Breast epithelium (tissue), 4 donors: ENCODE measurements at regions not wholly inside any gene's neighbourhood (a gene's known extent, or its start where the extent isn't known, plus 50 kb on each side); places are given as distances from the start of the nearest gene placed in this dataset.

ENCODE experiments used
- DNase-seq, 2 donors: peaks; one replicate each; pipeline ENCODE4 v3.0.0-alpha.2; 2019; ENCODE audit warnings: low spot score in 2 of 2
- H3K27ac ChIP-seq, 2 donors: fragments of 200-600 bp; sonication (generic) in 1 of 2; one replicate each; pipeline ENCODE4 v1.5.1; 2016 to 2019; ENCODE audit warnings: mild to moderate bottlenecking in 1 of 2
- H3K27me3 ChIP-seq, 2 donors: fragments of 200-600 bp; sonication (generic) in 1 of 2; one replicate each; pipeline versions ENCODE4 v1.5.1 to v1.6.0; 2017 to 2019; ENCODE audit warnings: control low read depth in 1 of 2, mild to moderate bottlenecking in 1 of 2
- H3K36me3 ChIP-seq: fragments of 200-600 bp; one replicate; pipeline ENCODE4 v1.5.1; 2019
- H3K4me1 ChIP-seq, 2 donors: fragments of 200-600 bp; sonication (generic); one replicate each; pipeline ENCODE4 v1.5.1; 2016 to 2019; ENCODE audit warnings: control low read depth in 1 of 2
- H3K4me3 ChIP-seq, 3 donors: fragments of 200-600 bp; sonication (generic); 1 replicate in 2 of 3; 2 replicates in 1 of 3; pipeline ENCODE4 v1.5.1; 2016 to 2019; ENCODE audit warnings: mild to moderate bottlenecking in 3 of 3, moderate library complexity in 2 of 3
- H3K9me3 ChIP-seq, 2 donors: fragments of 200-600 bp; sonication (generic) in 1 of 2; one replicate each; pipeline ENCODE4 v1.5.1; 2016 to 2019; ENCODE audit warnings: control low read depth in 1 of 2
- CTCF ChIP-seq, 3 donors: fragments of 450-650 bp; IDR thresholded peaks; one replicate each; pipeline ENCODE4 v1.5.1; 2016 to 2017; ENCODE audit warnings: antibody characterized with exemption in 3 of 3, mild to moderate bottlenecking in 3 of 3, moderate library complexity in 3 of 3
- POLR2A ChIP-seq: fragments of 450-650 bp; IDR thresholded peaks from one replicate; pipeline ENCODE4 v1.6.1; 2016; ENCODE audit warnings: antibody characterized with exemption, mild to moderate bottlenecking, moderate library complexity
- POLR2AphosphoS5 ChIP-seq, 3 donors: sonication (generic); formaldehyde crosslinking; IDR thresholded peaks; one replicate each; pipeline ENCODE4 v1.6.1; 2017; ENCODE audit warnings: antibody characterized with exemption in 3 of 3
- intact Hi-C: fragments of 100-400 bp; cut with DNase I; formaldehyde crosslinking; loops from one replicate; pipeline ENCODE4 v1.15.1; 2023; ENCODE audit warnings: low total_unique reads

- no peak for DNase-seq
- peaks cover 7 to 8% of the 10 kb centered on the region in 2 donors for H3K9me3 ChIP-seq
- no peak overlapping the region for H3K4me3 ChIP-seq
- intact Hi-C loops = no loop called here
- H3K27ac ChIP-seq = no peak overlapping the region
- H3K27me3 ChIP-seq = peaks cover 0 to 5% of the 10 kb centered on the region in 2 donors
- H3K4me1 ChIP-seq = no peaks in the 10 kb centered on the region
- H3K36me3 ChIP-seq = no peaks in the 10 kb centered on the region
- TF ChIP-seq POLR2A (no peak), POLR2AphosphoS5 (IDR thresholded peaks at IDR 0.05) (no peak), CTCF (IDR thresholded peaks at IDR 0.05) (no peak)
Measured at GRCh38 chr20:48177058-48177457, 391.8 kb upstream of the SULF2 start.

GRCh38 chr20:48176139-48176538, 390.9 kb upstream of the SULF2 start:
- TF ChIP-seq POLR2AphosphoS5 (IDR thresholded peaks at IDR 0.05) (no peak), POLR2A (no peak), CTCF (IDR thresholded peaks at IDR 0.05) (no peak)
- Histone ChIP-seq H3K27ac (no peak overlapping the region), H3K9me3 (peaks cover 7 to 8% of the 10 kb centered on the region in 2 donors), H3K36me3 (no peaks in the 10 kb centered on the region), H3K27me3 (peaks cover 0 to 6% of the 10 kb centered on the region in 2 donors), H3K4me3 (no peak overlapping the region), H3K4me1 (no peaks in the 10 kb centered on the region)
- intact Hi-C loops = no loop called here
- DNase-seq = no peak

GRCh38 chr20:48175261-48175660, 390.0 kb upstream of the SULF2 start:
- Histone ChIP-seq H3K27me3 (peaks cover 0 to 6% of the 10 kb centered on the region in 2 donors), H3K27ac (no peak overlapping the region), H3K4me3 (no peak overlapping the region), H3K9me3 (peaks cover 7 to 8% of the 10 kb centered on the region in 2 donors), H3K36me3 (no peaks in the 10 kb centered on the region), H3K4me1 (no peaks in the 10 kb centered on the region)
- TF ChIP-seq POLR2AphosphoS5 (IDR thresholded peaks at IDR 0.05) (no peak), CTCF (IDR thresholded peaks at IDR 0.05) (no peak), POLR2A (no peak)
- no peak for DNase-seq
- intact Hi-C loops = no loop called here

- no peaks in the 10 kb centered on the region for H3K36me3 ChIP-seq
- H3K4me3 ChIP-seq = no peak overlapping the region
- peaks cover 7 to 8% of the 10 kb centered on the region in 2 donors for H3K9me3 ChIP-seq
- intact Hi-C loops = no loop called here
- TF ChIP-seq POLR2A (no peak), POLR2AphosphoS5 (IDR thresholded peaks at IDR 0.05) (no peak), CTCF (IDR thresholded peaks at IDR 0.05) (no peak)
- peaks cover 0 to 11% of the 10 kb centered on the region in 2 donors for H3K27me3 ChIP-seq
- no peak overlapping the region for H3K27ac ChIP-seq
- no peaks in the 10 kb centered on the region for H3K4me1 ChIP-seq
- no peak for DNase-seq
Measured at GRCh38 chr20:48172357-48172702, 387.0 kb upstream of the SULF2 start.

- Histone ChIP-seq H3K4me3 (no peak overlapping the region), H3K4me1 (no peaks in the 10 kb centered on the region), H3K36me3 (no peaks in the 10 kb centered on the region), H3K27ac (no peak overlapping the region), H3K27me3 (peaks cover 0 to 15% of the 10 kb centered on the region in 2 donors), H3K9me3 (peaks cover 7 to 8% of the 10 kb centered on the region in 2 donors)
- intact Hi-C loops = no loop called here
- no peak for DNase-seq
- TF ChIP-seq POLR2A = no peak
- TF ChIP-seq CTCF (IDR thresholded peaks at IDR 0.05) = no peak
- TF ChIP-seq POLR2AphosphoS5 (IDR thresholded peaks at IDR 0.05) = no peak
Measured at GRCh38 chr20:48171626-48172356, 386.5 kb upstream of the SULF2 start.
